ENCODE measurements at regions not wholly inside any gene's neighbourhood (a gene's known extent, or its start where the extent isn't known, plus 50 kb on each side); places are given as distances from the start of the nearest gene placed in this dataset.

DNA sequence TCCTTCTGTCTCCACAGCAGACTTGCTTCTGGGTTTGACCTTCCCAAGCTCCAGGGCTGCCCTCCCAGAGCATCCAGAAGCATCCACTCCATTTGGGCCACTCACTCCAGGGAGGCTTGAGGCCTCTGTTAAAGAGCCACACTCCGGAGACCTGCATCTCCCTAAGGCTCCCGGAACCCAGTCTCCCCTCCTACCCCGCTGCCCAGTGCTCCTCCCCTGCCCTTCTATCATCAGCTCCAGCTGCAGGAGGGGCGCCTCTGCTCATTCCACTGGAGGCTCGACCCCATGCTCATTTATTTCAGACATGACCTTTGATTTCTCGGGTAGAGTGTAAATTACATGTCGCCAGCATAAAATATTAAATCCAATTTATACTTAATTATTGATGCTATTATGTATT lies 142.5 kb downstream of the SYF2 start:
- TF ChIP-seq TBX2 (CRISPR knock-in tag; IDR thresholded peaks at IDR 0.05; ENCODE audit: borderline replicate concordance) (no peak), NCOA1 (CRISPR knock-in tag; IDR thresholded peaks at IDR 0.05) (no peak), NCOA2 (CRISPR knock-in tag; IDR thresholded peaks at IDR 0.05) (no peak)

Measured in HepG2 (cell line).